NT2/D1 (cell line): ENCODE measurements at regions not wholly inside any gene's neighbourhood (a gene's known extent, or its start where the extent isn't known, plus 50 kb on each side); places are given as distances from the start of the nearest gene placed in this dataset.

Experiments
- SUZ12 ChIP-seq: IDR thresholded peaks from 2 replicates; pipeline ENCODE4 v1.6.1; 2011; ENCODE audit not compliant: insufficient read length, insufficient read depth; ENCODE audit errors: extremely low read depth
- YY1 ChIP-seq: IDR thresholded peaks from 2 replicates; pipeline ENCODE4 v1.6.1; 2011; ENCODE audit not compliant: insufficient read length, insufficient read depth

- no peak for TF ChIP-seq YY1
- TF ChIP-seq SUZ12: no peak
Measured at GRCh38 chr20:12067686-12068085, 150.0 kb downstream of the BTBD3 start.
